Skeletal muscle satellite cell (primary cell): ENCODE measurements at regions not wholly inside any gene's neighbourhood (a gene's known extent, or its start where the extent isn't known, plus 50 kb on each side); places are given as distances from the start of the nearest gene placed in this dataset.

Experiments
- H3K27me3 ChIP-seq: 2 replicates; pipeline ENCODE4 v1.7.0; 2013; ENCODE audit warnings: low read length; ENCODE audit not compliant: control insufficient read depth, insufficient read depth
- H3K36me3 ChIP-seq: 2 replicates; pipeline ENCODE4 v1.7.0; 2013; ENCODE audit warnings: mild to moderate bottlenecking, control low read depth, low read length; ENCODE audit not compliant: insufficient read depth
- H3K4me1 ChIP-seq: 2 replicates; pipeline ENCODE4 v1.7.0; 2013; ENCODE audit warnings: low read length; ENCODE audit not compliant: control insufficient read depth, insufficient read depth
- H3K4me2 ChIP-seq: 2 replicates; pipeline ENCODE4 v1.7.0; 2013; ENCODE audit warnings: mild to moderate bottlenecking, low read length
- H3K4me3 ChIP-seq: 2 replicates; pipeline ENCODE4 v1.7.0; 2013; ENCODE audit warnings: low read length
- H3K9ac ChIP-seq: 2 replicates; pipeline ENCODE4 v1.7.0; 2013; ENCODE audit warnings: mild to moderate bottlenecking, low read depth, low read length, moderate library complexity
- H3K9me3 ChIP-seq: replicated peaks from 2 replicates; pipeline ENCODE4 v1.7.0; 2013; ENCODE audit warnings: mild to moderate bottlenecking, control low read depth, low read length

- H3K36me3 ChIP-seq: no peaks in the 10 kb centered on the region
- no peak overlapping the region for H3K9ac ChIP-seq
- H3K9me3 ChIP-seq: no peaks in the 10 kb centered on the region
- H3K4me3 ChIP-seq: no peak overlapping the region
- peaks cover 41% of the 10 kb centered on the region for H3K27me3 ChIP-seq
- no peak overlapping the region for H3K4me2 ChIP-seq
- no peaks in the 10 kb centered on the region for H3K4me1 ChIP-seq
Measured at GRCh38 chr9:96128880-96129279, 173.1 kb downstream of the HSD17B3 start.

GRCh38 chr9:96126321-96126881 lies 175.6 kb downstream of the HSD17B3 start:
- Histone ChIP-seq H3K4me2 (no peak overlapping the region), H3K27me3 (peaks cover 32% of the 10 kb centered on the region), H3K4me3 (no peak overlapping the region), H3K4me1 (no peaks in the 10 kb centered on the region), H3K36me3 (no peaks in the 10 kb centered on the region), H3K9ac (no peak overlapping the region), H3K9me3 (no peaks in the 10 kb centered on the region)

- peaks cover 29% of the 10 kb centered on the region for H3K27me3 ChIP-seq
- H3K36me3 ChIP-seq: no peaks in the 10 kb centered on the region
- no peak overlapping the region for H3K4me2 ChIP-seq
- no peaks in the 10 kb centered on the region for H3K9me3 ChIP-seq
- H3K4me3 ChIP-seq: no peak overlapping the region
- no peaks in the 10 kb centered on the region for H3K4me1 ChIP-seq
- H3K9ac ChIP-seq: no peak overlapping the region
Measured at GRCh38 chr9:96125624-96126023, 176.4 kb downstream of the HSD17B3 start.

DNA sequence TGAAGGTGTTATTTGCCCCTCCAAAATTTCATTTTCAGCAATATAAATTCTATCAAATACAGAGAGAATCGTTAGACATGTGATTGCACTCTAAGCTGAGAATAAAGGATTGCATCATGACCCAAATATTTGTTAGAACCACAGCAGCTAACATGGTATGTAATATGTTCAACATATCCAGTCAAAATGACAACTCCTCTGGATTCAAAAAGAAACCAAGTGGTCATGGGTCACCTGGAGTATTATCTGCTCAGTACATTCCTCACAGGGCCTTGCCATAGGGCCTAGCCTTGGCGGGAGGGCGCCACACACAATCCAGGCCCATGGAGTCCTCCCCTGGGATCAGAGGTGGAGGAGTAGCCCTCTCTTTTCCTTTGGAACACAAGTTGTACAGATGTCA lies 179.2 kb downstream of the HSD17B3 start:
- Histone ChIP-seq H3K4me3 (no peak overlapping the region), H3K36me3 (no peaks in the 10 kb centered on the region), H3K4me1 (no peaks in the 10 kb centered on the region), H3K9me3 (no peaks in the 10 kb centered on the region), H3K9ac (no peak overlapping the region), H3K4me2 (no peak overlapping the region), H3K27me3 (peaks cover 13% of the 10 kb centered on the region)

- H3K27me3 ChIP-seq: peaks cover 14% of the 10 kb centered on the region
- H3K4me3 ChIP-seq: no peak overlapping the region
Measured at GRCh38 chr9:96122282-96122681, 179.7 kb downstream of the HSD17B3 start.

GRCh38 chr9:96121136-96121535 lies 180.8 kb downstream of the HSD17B3 start:
- Histone ChIP-seq H3K4me1 (no peaks in the 10 kb centered on the region), H3K4me3 (no peak overlapping the region), H3K36me3 (no peaks in the 10 kb centered on the region), H3K9ac (no peak overlapping the region), H3K4me2 (no peak overlapping the region), H3K27me3 (peaks cover 25% of the 10 kb centered on the region), H3K9me3 (no peaks in the 10 kb centered on the region)

More at GRCh38 chr9:96122282-96122681, 179.7 kb downstream of the HSD17B3 start:
- Histone ChIP-seq H3K9ac (no peak overlapping the region), H3K4me1 (no peaks in the 10 kb centered on the region), H3K36me3 (no peaks in the 10 kb centered on the region), H3K4me2 (no peak overlapping the region), H3K9me3 (no peaks in the 10 kb centered on the region)

DNA sequence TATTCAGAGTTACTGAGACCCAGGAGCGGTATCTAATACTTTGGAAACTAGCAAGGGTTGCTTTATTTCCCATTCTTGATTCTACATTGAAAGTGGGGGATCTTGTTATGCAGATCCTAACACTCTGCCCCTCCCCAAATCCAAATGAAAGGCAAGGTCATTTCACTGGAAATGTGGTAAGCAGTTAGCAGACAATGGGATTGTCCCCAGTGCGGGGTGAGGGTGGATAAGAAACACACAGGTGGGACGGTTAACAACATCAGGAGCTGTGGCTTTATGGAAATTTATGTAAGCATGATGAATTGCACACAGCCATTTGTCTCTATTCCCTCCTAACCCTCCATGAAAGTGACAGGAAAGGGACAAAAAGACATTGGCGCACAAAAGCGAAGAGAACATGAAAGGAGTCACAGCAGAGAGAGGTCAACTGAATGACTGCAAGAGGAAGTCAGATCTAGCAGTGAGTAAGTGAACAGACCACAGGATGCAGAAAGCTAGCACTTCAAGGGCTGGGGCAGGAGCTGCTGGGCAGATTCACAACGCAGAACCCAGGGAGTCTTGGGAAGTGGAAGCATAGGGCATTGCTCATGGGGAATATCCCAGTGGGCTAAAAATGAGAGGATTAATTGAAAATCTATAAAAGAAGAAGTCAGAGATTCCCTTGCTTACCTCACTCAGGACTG lies 184.4 kb downstream of the HSD17B3 start:
- Histone ChIP-seq H3K4me3 (no peak overlapping the region), H3K36me3 (no peaks in the 10 kb centered on the region), H3K9ac (no peak overlapping the region), H3K9me3 (no peaks in the 10 kb centered on the region), H3K27me3 (peaks cover 34% of the 10 kb centered on the region), H3K4me1 (no peaks in the 10 kb centered on the region), H3K4me2 (no peak overlapping the region)

GRCh38 chr9:96116275-96117064 lies 185.5 kb downstream of the HSD17B3 start:
- H3K4me3 ChIP-seq: no peak overlapping the region
- H3K4me2 ChIP-seq: no peak overlapping the region
- no peaks in the 10 kb centered on the region for H3K4me1 ChIP-seq
- H3K27me3 ChIP-seq: peaks cover 35% of the 10 kb centered on the region
- no peak overlapping the region for H3K9ac ChIP-seq
- no peaks in the 10 kb centered on the region for H3K9me3 ChIP-seq
- no peaks in the 10 kb centered on the region for H3K36me3 ChIP-seq

DNA sequence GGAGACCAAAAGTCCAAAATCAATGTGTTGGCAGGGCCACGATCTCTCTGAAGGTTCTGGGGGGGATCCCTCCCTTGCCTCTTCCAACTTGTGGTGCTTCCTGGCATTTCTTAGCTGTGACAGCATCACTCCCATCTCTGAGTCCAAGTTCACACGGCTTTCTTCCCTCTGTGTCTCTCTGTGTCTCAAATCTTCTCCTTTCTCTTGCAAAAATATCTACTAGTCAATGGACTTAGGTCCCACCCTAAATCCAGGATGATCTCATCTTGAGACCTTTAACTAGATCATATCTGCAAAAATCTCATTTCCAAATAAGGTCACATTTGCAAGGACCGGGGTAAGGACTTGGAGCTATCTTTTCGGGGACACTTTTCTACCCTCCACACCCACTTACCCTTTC lies 186.1 kb downstream of the HSD17B3 start:
- Histone ChIP-seq H3K4me3 (no peak overlapping the region), H3K9me3 (no peaks in the 10 kb centered on the region), H3K9ac (no peak overlapping the region), H3K4me1 (no peaks in the 10 kb centered on the region), H3K4me2 (no peak overlapping the region), H3K27me3 (peaks cover 38% of the 10 kb centered on the region), H3K36me3 (no peaks in the 10 kb centered on the region)

- H3K36me3 ChIP-seq: no peaks in the 10 kb centered on the region
- peaks cover 54% of the 10 kb centered on the region for H3K27me3 ChIP-seq
- H3K4me3 ChIP-seq: no peak overlapping the region
- H3K9me3 ChIP-seq: no peaks in the 10 kb centered on the region
- no peak overlapping the region for H3K9ac ChIP-seq
- no peak overlapping the region for H3K4me2 ChIP-seq
- H3K4me1 ChIP-seq: no peaks in the 10 kb centered on the region
Measured at GRCh38 chr9:96113032-96113431, 188.9 kb downstream of the HSD17B3 start.

- Histone ChIP-seq H3K4me1 (no peaks in the 10 kb centered on the region), H3K4me2 (no peak overlapping the region), H3K9me3 (no peaks in the 10 kb centered on the region), H3K27me3 (peaks cover 45% of the 10 kb centered on the region), H3K9ac (no peak overlapping the region), H3K36me3 (no peaks in the 10 kb centered on the region), H3K4me3 (no peak overlapping the region)
Measured at GRCh38 chr9:96109680-96110351, 192.2 kb downstream of the HSD17B3 start.
